ENCODE measurements at regions not wholly inside any gene's neighbourhood (a gene's known extent, or its start where the extent isn't known, plus 50 kb on each side); places are given as distances from the start of the nearest gene placed in this dataset.
A peak's percentile ranks its signal among the peaks of the same experiment; 100 is the strongest.
"Not testable (repeated sequence)": the region's sequence is repeated elsewhere in the genome, so short reads cannot be mapped to it uniquely, and the experiment has no call there.

- Histone ChIP-seq H3K4me1 (ENCODE audit: control insufficient read depth in 1 of 2, insufficient read depth in 2 of 2, low read length in 2 of 2) (no peaks in the 10 kb centered on the region), H3K27me3 (ENCODE audit: control insufficient read depth in 1 of 2, insufficient read depth in 2 of 2, low read length in 1 of 2) (peaks cover 0 to 3% of the 10 kb centered on the region in 2 donors), H3K36me3 (ENCODE audit: control insufficient read depth in 1 of 2, insufficient read depth in 2 of 2, low read length in 1 of 2) (no peaks in the 10 kb centered on the region), H3K9me3 (ENCODE audit: control insufficient read depth, low read length) (no peaks in the 10 kb centered on the region), H3K27ac (ENCODE audit: low read depth in 1 of 2, low read length in 2 of 2) (no peak overlapping the region), H3K4me3 (ENCODE audit: low read length in 2 of 2) (no peak overlapping the region)
- WGBS, 2 donors, result 81 to 88% methylated on average over 1 of the region's 1 CpG
- ATAC-seq (ENCODE audit: low FRiP score) (no peak), DNase-seq (no peak)
- intact Hi-C loops (cut with DNase I), result no loop called here
Measured at GRCh38 chr4:56139241-56139827, 190.6 kb downstream of the CEP135 start.

- peak in 1 of 2 donors; percentile 44 for DNase-seq
- H3K27me3 ChIP-seq (ENCODE audit: control insufficient read depth in 1 of 2, insufficient read depth in 2 of 2, low read length in 1 of 2); H3K9me3 ChIP-seq (ENCODE audit: control insufficient read depth, low read length); intact Hi-C loops (cut with DNase I); H3K4me3 ChIP-seq (ENCODE audit: low read length in 2 of 2); ATAC-seq (ENCODE audit: low FRiP score); H3K36me3 ChIP-seq (ENCODE audit: control insufficient read depth in 1 of 2, insufficient read depth in 2 of 2, low read length in 1 of 2); H3K4me1 ChIP-seq (ENCODE audit: control insufficient read depth in 1 of 2, insufficient read depth in 2 of 2, low read length in 2 of 2); H3K27ac ChIP-seq (ENCODE audit: low read depth in 1 of 2, low read length in 2 of 2): not testable (repeated sequence)
- 71 to 82% methylated on average over 8 of the region's 8 CpGs for WGBS, 2 donors
Measured at GRCh38 chr4:56134834-56135233, 186.1 kb downstream of the CEP135 start.

- H3K27ac ChIP-seq (ENCODE audit: low read depth in 1 of 2, low read length in 2 of 2), result no peak overlapping the region
- ATAC-seq (ENCODE audit: low FRiP score) (no peak), DNase-seq (peak in 1 of 2 donors; percentile 55)
- H3K4me1 ChIP-seq (ENCODE audit: control insufficient read depth in 1 of 2, insufficient read depth in 2 of 2, low read length in 2 of 2), result no peaks in the 10 kb centered on the region
- no peaks in the 10 kb centered on the region for H3K9me3 ChIP-seq (ENCODE audit: control insufficient read depth, low read length)
- peaks cover 0 to 1% of the 10 kb centered on the region in 2 donors for H3K27me3 ChIP-seq (ENCODE audit: control insufficient read depth in 1 of 2, insufficient read depth in 2 of 2, low read length in 1 of 2)
- no peak overlapping the region for H3K4me3 ChIP-seq (ENCODE audit: low read length in 2 of 2)
- no peaks in the 10 kb centered on the region for H3K36me3 ChIP-seq (ENCODE audit: control insufficient read depth in 1 of 2, insufficient read depth in 2 of 2, low read length in 1 of 2)
- WGBS, 2 donors, result 9 to 26% methylated on average over 2 of the region's 2 CpGs
- intact Hi-C loops (cut with DNase I), result no loop called here
Measured at GRCh38 chr4:56134266-56134665, 185.5 kb downstream of the CEP135 start.

GRCh38 chr4:56132835-56133234, 184.1 kb downstream of the CEP135 start:
- no peaks in the 10 kb centered on the region for H3K4me1 ChIP-seq (ENCODE audit: control insufficient read depth in 1 of 2, insufficient read depth in 2 of 2, low read length in 2 of 2)
- no peak for DNase-seq
- H3K27me3 ChIP-seq (ENCODE audit: control insufficient read depth in 1 of 2, insufficient read depth in 2 of 2, low read length in 1 of 2), result peaks cover 0 to 1% of the 10 kb centered on the region in 2 donors
- WGBS, 2 donors, result 70 to 74% methylated on average over 3 of the region's 3 CpGs
- no peaks in the 10 kb centered on the region for H3K36me3 ChIP-seq (ENCODE audit: control insufficient read depth in 1 of 2, insufficient read depth in 2 of 2, low read length in 1 of 2)
- H3K4me3 ChIP-seq (ENCODE audit: low read length in 2 of 2), result no peak overlapping the region
- intact Hi-C loops (cut with DNase I), result no loop called here
- no peak for ATAC-seq (ENCODE audit: low FRiP score)
- no peak overlapping the region for H3K27ac ChIP-seq (ENCODE audit: low read depth in 1 of 2, low read length in 2 of 2)
- no peaks in the 10 kb centered on the region for H3K9me3 ChIP-seq (ENCODE audit: control insufficient read depth, low read length)

GRCh38 chr4:56132188-56132587, 183.4 kb downstream of the CEP135 start:
- H3K4me3 ChIP-seq (ENCODE audit: low read length in 2 of 2); intact Hi-C loops (cut with DNase I); H3K27ac ChIP-seq (ENCODE audit: low read depth in 1 of 2, low read length in 2 of 2); DNase-seq; H3K4me1 ChIP-seq (ENCODE audit: control insufficient read depth in 1 of 2, insufficient read depth in 2 of 2, low read length in 2 of 2); ATAC-seq (ENCODE audit: low FRiP score); H3K9me3 ChIP-seq (ENCODE audit: control insufficient read depth, low read length); H3K36me3 ChIP-seq (ENCODE audit: control insufficient read depth in 1 of 2, insufficient read depth in 2 of 2, low read length in 1 of 2); H3K27me3 ChIP-seq (ENCODE audit: control insufficient read depth in 1 of 2, insufficient read depth in 2 of 2, low read length in 1 of 2): not testable (repeated sequence)
- WGBS, 2 donors, result 83 to 87% methylated on average over 5 of the region's 5 CpGs

GRCh38 chr4:56130606-56131155, 181.9 kb downstream of the CEP135 start:
- no peak for ATAC-seq (ENCODE audit: low FRiP score)
- no peaks in the 10 kb centered on the region for H3K27me3 ChIP-seq (ENCODE audit: control insufficient read depth in 1 of 2, insufficient read depth in 2 of 2, low read length in 1 of 2)
- no peaks in the 10 kb centered on the region for H3K36me3 ChIP-seq (ENCODE audit: control insufficient read depth in 1 of 2, insufficient read depth in 2 of 2, low read length in 1 of 2)
- intact Hi-C loops (cut with DNase I), result no loop called here
- no peak overlapping the region for H3K27ac ChIP-seq (ENCODE audit: low read depth in 1 of 2, low read length in 2 of 2)
- DNase-seq, result no peak
- H3K4me3 ChIP-seq (ENCODE audit: low read length in 2 of 2), result no peak overlapping the region
- no peaks in the 10 kb centered on the region for H3K9me3 ChIP-seq (ENCODE audit: control insufficient read depth, low read length)
- H3K4me1 ChIP-seq (ENCODE audit: control insufficient read depth in 1 of 2, insufficient read depth in 2 of 2, low read length in 2 of 2), result no peaks in the 10 kb centered on the region

- no peak overlapping the region for H3K27ac ChIP-seq (ENCODE audit: low read depth in 1 of 2, low read length in 2 of 2)
- intact Hi-C loops (cut with DNase I), result no loop called here
- ATAC-seq (ENCODE audit: low FRiP score) (no peak), DNase-seq (no peak)
- H3K4me3 ChIP-seq (ENCODE audit: low read length in 2 of 2), result no peak overlapping the region
- H3K36me3 ChIP-seq (ENCODE audit: control insufficient read depth in 1 of 2, insufficient read depth in 2 of 2, low read length in 1 of 2), result no peaks in the 10 kb centered on the region
- no peaks in the 10 kb centered on the region for H3K4me1 ChIP-seq (ENCODE audit: control insufficient read depth in 1 of 2, insufficient read depth in 2 of 2, low read length in 2 of 2)
- H3K9me3 ChIP-seq (ENCODE audit: control insufficient read depth, low read length), result no peaks in the 10 kb centered on the region
- 68 to 75% methylated on average over 7 of the region's 7 CpGs for WGBS, 2 donors
- H3K27me3 ChIP-seq (ENCODE audit: control insufficient read depth in 1 of 2, insufficient read depth in 2 of 2, low read length in 1 of 2), result no peaks in the 10 kb centered on the region
Measured at GRCh38 chr4:56129431-56129861, 180.7 kb downstream of the CEP135 start.

- Histone ChIP-seq H3K4me1 (ENCODE audit: control insufficient read depth in 1 of 2, insufficient read depth in 2 of 2, low read length in 2 of 2) (no peaks in the 10 kb centered on the region), H3K9me3 (ENCODE audit: control insufficient read depth, low read length) (no peaks in the 10 kb centered on the region), H3K27ac (ENCODE audit: low read depth in 1 of 2, low read length in 2 of 2) (no peak overlapping the region), H3K4me3 (ENCODE audit: low read length in 2 of 2) (no peak overlapping the region), H3K27me3 (ENCODE audit: control insufficient read depth in 1 of 2, insufficient read depth in 2 of 2, low read length in 1 of 2) (no peaks in the 10 kb centered on the region), H3K36me3 (ENCODE audit: control insufficient read depth in 1 of 2, insufficient read depth in 2 of 2, low read length in 1 of 2) (no peaks in the 10 kb centered on the region)
- ATAC-seq (ENCODE audit: low FRiP score), result no peak
- 16 to 18% methylated on average over 2 of the region's 2 CpGs for WGBS, 2 donors
- DNase-seq, result no peak
- intact Hi-C loops (cut with DNase I), result no loop called here
Measured at GRCh38 chr4:56128213-56128612, 179.5 kb downstream of the CEP135 start.

GRCh38 chr4:56127716-56128115, 179.0 kb downstream of the CEP135 start:
- Histone ChIP-seq H3K9me3 (ENCODE audit: control insufficient read depth, low read length) (no peaks in the 10 kb centered on the region), H3K4me1 (ENCODE audit: control insufficient read depth in 1 of 2, insufficient read depth in 2 of 2, low read length in 2 of 2) (no peaks in the 10 kb centered on the region), H3K4me3 (ENCODE audit: low read length in 2 of 2) (no peak overlapping the region), H3K36me3 (ENCODE audit: control insufficient read depth in 1 of 2, insufficient read depth in 2 of 2, low read length in 1 of 2) (no peaks in the 10 kb centered on the region), H3K27ac (ENCODE audit: low read depth in 1 of 2, low read length in 2 of 2) (no peak overlapping the region), H3K27me3 (ENCODE audit: control insufficient read depth in 1 of 2, insufficient read depth in 2 of 2, low read length in 1 of 2) (no peaks in the 10 kb centered on the region)
- no peak for DNase-seq
- intact Hi-C loops (cut with DNase I), result no loop called here
- ATAC-seq (ENCODE audit: low FRiP score), result no peak
- 66 to 77% methylated on average over 3 of the region's 3 CpGs for WGBS, 2 donors
